Hepatocyte (in vitro differentiated cells): ENCODE measurements at regions not wholly inside any gene's neighbourhood (a gene's known extent, or its start where the extent isn't known, plus 50 kb on each side); places are given as distances from the start of the nearest gene placed in this dataset.

Experiments
- DNase-seq: peaks from one replicate; pipeline ENCODE4 v3.0.0-alpha.2; 2016; ENCODE audit warnings: low spot score
- H2AFZ ChIP-seq: fragments of 200-600 bp; sonication (generic); 2 replicates; pipeline ENCODE4 v1.6.0; 2016; ENCODE audit warnings: antibody characterized with exemption, mild to moderate bottlenecking
- H3K27ac ChIP-seq: fragments of 200-600 bp; sonication (generic); 2 replicates; pipeline ENCODE4 v1.5.1; 2016; ENCODE audit warnings: mild to moderate bottlenecking
- H3K27me3 ChIP-seq: fragments of 200-600 bp; sonication (generic); 2 replicates; pipeline ENCODE4 v1.6.1; 2016
- H3K36me3 ChIP-seq: fragments of 200-600 bp; sonication (generic); replicated peaks from 2 replicates; pipeline ENCODE4 v1.5.1; 2016; ENCODE audit warnings: low read depth; ENCODE audit not compliant: insufficient read depth
- H3K4me1 ChIP-seq: fragments of 200-600 bp; sonication (generic); 2 replicates; pipeline ENCODE4 v1.5.1; 2016; ENCODE audit warnings: mild to moderate bottlenecking, moderate library complexity; ENCODE audit not compliant: insufficient read depth
- H3K4me2 ChIP-seq: fragments of 200-600 bp; sonication (generic); 2 replicates; pipeline ENCODE4 v1.6.0; 2016
- H3K4me3 ChIP-seq: fragments of 200-600 bp; sonication (generic); 2 replicates; pipeline ENCODE4 v1.5.1; 2016; ENCODE audit warnings: mild to moderate bottlenecking
- H3K79me2 ChIP-seq: fragments of 200-600 bp; sonication (generic); 2 replicates; pipeline ENCODE4 v1.6.0; 2017; ENCODE audit warnings: mild to moderate bottlenecking
- H3K9me2 ChIP-seq: fragments of 200-600 bp; sonication (generic); replicated peaks from 2 replicates; pipeline ENCODE4 v1.6.0; 2017; ENCODE audit warnings: mild to moderate bottlenecking; ENCODE audit not compliant: insufficient read depth
- H3K9me3 ChIP-seq: fragments of 200-600 bp; sonication (generic); 2 replicates; pipeline ENCODE4 v1.5.1; 2016; ENCODE audit warnings: low read depth, mild to moderate bottlenecking
- H4K20me1 ChIP-seq: fragments of 200-600 bp; sonication (generic); 2 replicates; pipeline ENCODE4 v1.6.0; 2016; ENCODE audit warnings: mild to moderate bottlenecking; ENCODE audit not compliant: insufficient read depth, poor library complexity, severe bottlenecking
- CTCF ChIP-seq: fragments of 200-600 bp; sonication (generic); IDR thresholded peaks from 2 replicates; pipeline ENCODE4 v1.5.1; 2016; ENCODE audit warnings: antibody characterized with exemption, mild to moderate bottlenecking; ENCODE audit not compliant: poor library complexity
- EZH2 ChIP-seq: fragments of 200-600 bp; sonication (generic); IDR thresholded peaks from 2 replicates; pipeline ENCODE4 v1.6.1; 2016; ENCODE audit warnings: antibody characterized with exemption, mild to moderate bottlenecking, borderline replicate concordance
- EZH2phosphoT487 ChIP-seq: fragments of 200-600 bp; sonication (generic); IDR thresholded peaks from one replicate; pipeline ENCODE4 v1.6.1; 2018; ENCODE audit warnings: antibody characterized with exemption, mild to moderate bottlenecking, low read depth, moderate library complexity; ENCODE audit not compliant: unreplicated experiment, severe bottlenecking
- WGBS: methylation state at CpG from one replicate; pipeline ENCODE4 v1.1.6; 2016; ENCODE audit warnings: low lambda C conversion rate; ENCODE audit errors: missing lambda C conversion rate; 5-methylcytosine and 5-hydroxymethylcytosine counted together

- no peaks in the 10 kb centered on the region for H3K9me2 ChIP-seq
- TF ChIP-seq CTCF (no peak), EZH2 (no peak), EZH2phosphoT487 (no peak)
- peaks cover 22% of the 10 kb centered on the region for H3K4me1 ChIP-seq
- H3K4me3 ChIP-seq = no peak overlapping the region
- no peaks in the 10 kb centered on the region for H3K27me3 ChIP-seq
- H3K79me2 ChIP-seq = no peaks in the 10 kb centered on the region
- H3K27ac ChIP-seq = no peak overlapping the region
- DNase-seq = no peak
- 68% methylated on average over 3 of the region's 3 CpGs for WGBS
- H3K9me3 ChIP-seq = no peaks in the 10 kb centered on the region
- H4K20me1 ChIP-seq = no peaks in the 10 kb centered on the region
- H3K4me2 ChIP-seq = no peak overlapping the region
- H3K36me3 ChIP-seq = no peaks in the 10 kb centered on the region
- H2AFZ ChIP-seq = no peak overlapping the region
These were observed 97.4 kb upstream of the NEUROD1 start for GRCh38 chr2:181777734-181778133.

DNA sequence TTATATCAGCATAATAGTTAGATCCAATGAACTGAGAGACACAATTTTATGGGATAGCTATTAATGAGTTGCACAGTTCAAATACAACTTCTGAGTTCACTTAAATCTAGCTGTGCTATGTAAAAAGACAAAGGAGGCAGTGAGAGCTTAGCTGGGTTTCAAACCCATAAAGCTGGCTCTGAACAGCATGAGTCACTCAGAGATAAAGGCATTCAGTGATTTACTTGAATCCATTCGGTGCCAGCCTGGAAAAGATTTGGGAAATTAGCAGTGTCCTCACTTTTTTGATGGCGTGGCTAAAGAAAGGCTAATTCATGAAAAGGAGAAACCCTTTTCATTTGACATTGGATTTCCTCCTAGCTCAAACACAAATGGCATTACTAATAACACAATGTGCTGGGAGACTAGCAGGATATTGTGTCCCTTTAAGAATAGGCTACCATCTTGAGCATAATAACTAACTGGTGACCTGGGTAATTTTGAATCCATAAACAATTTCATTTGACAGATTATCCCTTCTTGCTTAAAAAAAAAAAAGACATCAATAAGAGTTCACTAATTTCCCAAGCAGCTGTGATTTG lies 98.4 kb upstream of the NEUROD1 start:
- Histone ChIP-seq H3K4me3 (no peak overlapping the region), H2AFZ (no peak overlapping the region), H3K4me1 (peaks cover 31% of the 10 kb centered on the region), H3K27ac (peak overlapping the region; percentile 78), H3K9me3 (no peaks in the 10 kb centered on the region), H3K27me3 (no peaks in the 10 kb centered on the region), H3K79me2 (no peaks in the 10 kb centered on the region), H4K20me1 (no peaks in the 10 kb centered on the region), H3K4me2 (no peak overlapping the region), H3K36me3 (no peaks in the 10 kb centered on the region), H3K9me2 (no peaks in the 10 kb centered on the region)
- DNase-seq = no peak
- 49% methylated on average over 2 of the region's 2 CpGs for WGBS
- TF ChIP-seq EZH2 (no peak), CTCF (no peak), EZH2phosphoT487 (no peak)

DNA sequence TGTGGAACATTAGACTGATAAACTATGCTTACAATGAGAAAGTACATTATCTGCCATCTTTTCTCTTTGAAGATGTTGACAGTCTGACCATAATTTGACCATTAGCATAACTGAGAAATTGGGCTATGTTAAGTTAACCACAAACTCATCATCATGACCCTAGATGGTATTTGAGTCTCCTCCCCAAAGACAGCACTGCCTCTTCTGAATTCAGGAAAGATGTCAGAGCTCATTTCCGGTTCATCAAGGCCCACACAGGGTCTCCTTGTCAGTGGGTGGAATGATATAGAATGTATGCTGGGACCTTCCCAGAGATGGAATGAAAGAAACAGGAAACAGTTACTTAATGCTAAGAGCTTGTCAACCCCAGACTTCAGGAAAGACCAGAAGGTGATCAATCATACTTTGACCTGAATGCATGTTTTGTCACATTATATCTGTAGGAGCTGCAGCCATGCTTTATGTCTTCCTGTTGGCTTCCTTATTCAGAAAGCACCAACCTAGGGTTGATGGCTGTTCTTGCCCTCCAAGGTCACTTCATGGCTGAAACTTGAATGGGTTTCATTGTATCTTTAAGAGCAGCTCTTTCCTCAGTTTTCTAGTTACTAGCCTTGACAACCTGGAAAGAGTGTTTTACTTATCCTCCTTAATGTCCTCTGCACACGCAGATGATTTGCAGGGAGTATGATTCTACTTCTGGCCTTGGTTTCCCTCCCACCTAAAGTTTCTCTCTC lies 99.1 kb upstream of the NEUROD1 start:
- TF ChIP-seq EZH2 (no peak), EZH2phosphoT487 (no peak), CTCF (no peak)
- no peaks in the 10 kb centered on the region for H3K9me2 ChIP-seq
- peaks cover 38% of the 10 kb centered on the region for H3K4me1 ChIP-seq
- peak overlapping the region; percentile 78 for H3K27ac ChIP-seq
- H2AFZ ChIP-seq = no peak overlapping the region
- H3K4me3 ChIP-seq = no peak overlapping the region
- H3K4me2 ChIP-seq = no peak overlapping the region
- H3K79me2 ChIP-seq = no peaks in the 10 kb centered on the region
- H4K20me1 ChIP-seq = no peaks in the 10 kb centered on the region
- 77% methylated on average over 2 of the region's 2 CpGs for WGBS
- DNase-seq = no peak
- H3K9me3 ChIP-seq = no peaks in the 10 kb centered on the region
- no peaks in the 10 kb centered on the region for H3K36me3 ChIP-seq
- H3K27me3 ChIP-seq = no peaks in the 10 kb centered on the region
